Transverse colon (tissue), 4 donors: ENCODE measurements at regions not wholly inside any gene's neighbourhood (a gene's known extent, or its start where the extent isn't known, plus 50 kb on each side); places are given as distances from the start of the nearest gene placed in this dataset.

ENCODE experiments used
- EP300 ChIP-seq: sonication (generic); formaldehyde crosslinking; IDR thresholded peaks from one replicate; pipeline ENCODE4 v1.6.1; 2017; ENCODE audit warnings: antibody characterized with exemption, low read depth
- POLR2AphosphoS5 ChIP-seq, 3 donors: sonication (generic); formaldehyde crosslinking; IDR thresholded peaks; one replicate each; pipeline ENCODE4 v1.6.1; 2016; ENCODE audit warnings: antibody characterized with exemption in 3 of 3
- TF ChIP-seq, protein P1 (sequence below), 5 experiments: fragments of 200-600 bp in 3 of 5; fragments of 450-650 bp in 2 of 5; sonication (generic) in 3 of 5; IDR thresholded peaks; 1 replicate in 2 of 5; 2 replicates in 3 of 5; pipeline ENCODE4 v1.5.1; 2016 to 2017; ENCODE audit warnings: antibody characterized with exemption in 5 of 5, inconsistent platforms in 3 of 5, mild to moderate bottlenecking in 2 of 5, moderate library complexity in 1 of 5

DNA sequence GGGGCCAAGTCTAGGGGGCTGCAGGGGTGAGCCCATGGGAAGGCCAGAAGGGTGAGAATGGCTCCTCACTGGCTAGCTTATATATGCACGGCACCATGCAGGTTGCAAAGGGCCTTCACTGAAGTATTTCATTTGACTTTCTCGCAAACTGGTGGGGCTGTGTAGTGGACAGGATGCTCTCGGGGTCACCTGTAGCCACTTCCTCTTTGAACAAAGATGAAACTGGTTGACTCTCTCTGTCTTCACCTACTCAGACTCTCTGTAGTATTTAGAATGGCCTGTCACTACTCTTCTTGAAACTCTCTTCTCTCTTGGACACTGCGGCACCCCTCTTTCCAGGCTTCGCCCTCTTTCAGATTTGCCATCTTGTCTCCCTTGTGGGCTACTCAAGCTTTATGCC, 560.5 kb downstream of the PKHD1 start:
- TF ChIP-seq, protein P1, sequence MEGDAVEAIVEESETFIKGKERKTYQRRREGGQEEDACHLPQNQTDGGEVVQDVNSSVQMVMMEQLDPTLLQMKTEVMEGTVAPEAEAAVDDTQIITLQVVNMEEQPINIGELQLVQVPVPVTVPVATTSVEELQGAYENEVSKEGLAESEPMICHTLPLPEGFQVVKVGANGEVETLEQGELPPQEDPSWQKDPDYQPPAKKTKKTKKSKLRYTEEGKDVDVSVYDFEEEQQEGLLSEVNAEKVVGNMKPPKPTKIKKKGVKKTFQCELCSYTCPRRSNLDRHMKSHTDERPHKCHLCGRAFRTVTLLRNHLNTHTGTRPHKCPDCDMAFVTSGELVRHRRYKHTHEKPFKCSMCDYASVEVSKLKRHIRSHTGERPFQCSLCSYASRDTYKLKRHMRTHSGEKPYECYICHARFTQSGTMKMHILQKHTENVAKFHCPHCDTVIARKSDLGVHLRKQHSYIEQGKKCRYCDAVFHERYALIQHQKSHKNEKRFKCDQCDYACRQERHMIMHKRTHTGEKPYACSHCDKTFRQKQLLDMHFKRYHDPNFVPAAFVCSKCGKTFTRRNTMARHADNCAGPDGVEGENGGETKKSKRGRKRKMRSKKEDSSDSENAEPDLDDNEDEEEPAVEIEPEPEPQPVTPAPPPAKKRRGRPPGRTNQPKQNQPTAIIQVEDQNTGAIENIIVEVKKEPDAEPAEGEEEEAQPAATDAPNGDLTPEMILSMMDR (IDR thresholded peaks at IDR 0.05) = no peak
- no peak for TF ChIP-seq POLR2AphosphoS5 (IDR thresholded peaks at IDR 0.05)
- TF ChIP-seq EP300 = no peak
